Caco-2 (cell line): ENCODE measurements at regions not wholly inside any gene's neighbourhood (a gene's known extent, or its start where the extent isn't known, plus 50 kb on each side); places are given as distances from the start of the nearest gene placed in this dataset.

Experiments used
- BruUV-seq: library from RNA; stranded (reverse); fragments of 400-500 nt; replicated peaks from 2 replicates; lab custom pipeline; 2021; lab: Mats Ljungman, UMichigan
- CTCF ChIA-PET: fragments of 300-600 bp; sonication (Branson Sonifier 250); formaldehyde crosslinking; loops from one replicate; lab custom pipeline; 2022; ENCODE audit warnings: antibody characterized with exemption; lab: Charles Lee
- POLR2A ChIA-PET: fragments of 300-600 bp; sonication (Branson Sonifier 250); formaldehyde crosslinking; loops from one replicate; lab custom pipeline; 2022; ENCODE audit warnings: antibody characterized with exemption; lab: Charles Lee
- DNase-seq, 2 experiments: peaks; one replicate each; pipeline versions ENCODE4 v3.0.0 to v3.0.0-alpha.2; 2020 to 2022
- H3K27me3 ChIP-seq: replicated peaks from 2 replicates; pipeline ENCODE4 v1.6.0; 2011; ENCODE audit warnings: low read length; ENCODE audit not compliant: control insufficient read depth, insufficient read depth
- H3K36me3 ChIP-seq: 2 replicates; pipeline ENCODE4 v1.5.1; 2011; ENCODE audit warnings: low read length; ENCODE audit not compliant: control insufficient read depth, insufficient read depth
- H3K4me1 ChIP-seq: fragments of 250-450 bp; sonication (Bioruptor Pico); 2 replicates; pipeline ENCODE4 v1.5.1; 2020; ENCODE audit warnings: mild to moderate bottlenecking
- H3K4me3 ChIP-seq: 2 replicates; pipeline ENCODE4 v1.5.1; 2011; ENCODE audit warnings: low read depth, mild to moderate bottlenecking, control low read depth, low read length
- H3K9me3 ChIP-seq: fragments of 250-450 bp; sonication (Bioruptor Pico); 2 replicates; pipeline ENCODE4 v1.5.1; 2020; ENCODE audit warnings: mild to moderate bottlenecking, moderate library complexity
- H3K27ac Mint-ChIP-seq: one replicate; pipeline ENCODE4 v1.8.0; 2022; ENCODE audit warnings: mixed read lengths; ENCODE audit not compliant: unreplicated experiment
- H3K27me3 Mint-ChIP-seq: one replicate; pipeline ENCODE4 v1.8.0; 2022; ENCODE audit warnings: mixed read lengths; ENCODE audit not compliant: insufficient read depth, unreplicated experiment
- H3K36me3 Mint-ChIP-seq: one replicate; pipeline ENCODE4 v1.8.0; 2022; ENCODE audit warnings: mild to moderate bottlenecking, mixed read lengths; ENCODE audit not compliant: insufficient read depth, unreplicated experiment
- H3K4me1 Mint-ChIP-seq: one replicate; pipeline ENCODE4 v1.8.0; 2022; ENCODE audit warnings: low read depth, mixed read lengths; ENCODE audit not compliant: unreplicated experiment
- H3K4me3 Mint-ChIP-seq: one replicate; pipeline ENCODE4 v1.8.0; 2022; ENCODE audit warnings: mild to moderate bottlenecking, moderate library complexity, mixed read lengths; ENCODE audit not compliant: unreplicated experiment
- H3K9me3 Mint-ChIP-seq: one replicate; pipeline ENCODE4 v1.8.0; 2022; ENCODE audit warnings: mixed read lengths; ENCODE audit not compliant: unreplicated experiment
- intact Hi-C: fragments of 100-400 bp; cut with micrococcal nuclease; formaldehyde crosslinking; loops from one replicate; pipeline ENCODE4 v1.10.0; 2022; ENCODE audit not compliant: unreplicated experiment
- TF ChIP-seq, protein P1 (sequence below), 2 experiments: fragments of 200-600 bp in 1 of 2; IDR thresholded peaks; 1 replicate in 1 of 2; 2 replicates in 1 of 2; pipeline versions ENCODE4 v1.5.1 to v1.8.0; 2011 to 2022; ENCODE audit warnings: antibody characterized with exemption in 1 of 2, control low read depth in 1 of 2, inconsistent platforms in 1 of 2, low read depth in 1 of 2, low read length in 1 of 2, mild to moderate bottlenecking in 1 of 2, moderate library complexity in 1 of 2; ENCODE audit not compliant: insufficient read depth in 1 of 2, severe bottlenecking in 1 of 2, unreplicated experiment in 1 of 2

DNA sequence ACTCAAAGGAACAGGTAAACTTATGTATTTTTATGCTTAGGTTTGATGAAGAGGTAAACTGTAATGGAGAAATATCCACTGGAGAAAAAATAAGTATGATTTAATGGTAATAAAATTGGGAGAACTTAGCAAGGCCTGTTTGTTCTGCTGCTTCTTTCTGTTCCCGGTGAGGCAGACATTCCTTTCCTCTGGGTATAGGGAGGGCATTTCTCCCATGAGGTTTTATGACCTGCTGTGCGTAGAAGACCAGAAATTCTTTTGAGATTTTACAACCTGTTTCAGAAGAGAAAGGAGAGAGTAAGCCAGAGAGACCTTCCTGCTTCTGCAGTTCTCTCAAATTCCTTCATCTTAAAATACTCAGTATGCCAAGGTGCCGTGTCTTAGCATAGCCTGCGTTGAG is 139.4 kb upstream of the RMST start:
- Mint-ChIP-seq H3K27me3 (peaks cover 11% of the 10 kb centered on the region), H3K4me3 (no peak overlapping the region), H3K27ac (no peak overlapping the region), H3K4me1 (peaks cover 14% of the 10 kb centered on the region), H3K36me3 (no peaks in the 10 kb centered on the region), H3K9me3 (no peaks in the 10 kb centered on the region)
- Histone ChIP-seq H3K9me3 (no peaks in the 10 kb centered on the region), H3K27me3 (no peaks in the 10 kb centered on the region; the same call in 1 of the 2 replicates), H3K36me3 (no peaks in the 10 kb centered on the region), H3K4me3 (no peak overlapping the region), H3K4me1 (no peaks in the 10 kb centered on the region; the same call in 1 of the 2 replicates)
- TF ChIP-seq, protein P1, sequence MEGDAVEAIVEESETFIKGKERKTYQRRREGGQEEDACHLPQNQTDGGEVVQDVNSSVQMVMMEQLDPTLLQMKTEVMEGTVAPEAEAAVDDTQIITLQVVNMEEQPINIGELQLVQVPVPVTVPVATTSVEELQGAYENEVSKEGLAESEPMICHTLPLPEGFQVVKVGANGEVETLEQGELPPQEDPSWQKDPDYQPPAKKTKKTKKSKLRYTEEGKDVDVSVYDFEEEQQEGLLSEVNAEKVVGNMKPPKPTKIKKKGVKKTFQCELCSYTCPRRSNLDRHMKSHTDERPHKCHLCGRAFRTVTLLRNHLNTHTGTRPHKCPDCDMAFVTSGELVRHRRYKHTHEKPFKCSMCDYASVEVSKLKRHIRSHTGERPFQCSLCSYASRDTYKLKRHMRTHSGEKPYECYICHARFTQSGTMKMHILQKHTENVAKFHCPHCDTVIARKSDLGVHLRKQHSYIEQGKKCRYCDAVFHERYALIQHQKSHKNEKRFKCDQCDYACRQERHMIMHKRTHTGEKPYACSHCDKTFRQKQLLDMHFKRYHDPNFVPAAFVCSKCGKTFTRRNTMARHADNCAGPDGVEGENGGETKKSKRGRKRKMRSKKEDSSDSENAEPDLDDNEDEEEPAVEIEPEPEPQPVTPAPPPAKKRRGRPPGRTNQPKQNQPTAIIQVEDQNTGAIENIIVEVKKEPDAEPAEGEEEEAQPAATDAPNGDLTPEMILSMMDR (IDR thresholded peaks at IDR 0.05; ENCODE audit: insufficient read depth in 1 of 2, low read depth in 1 of 2, low read length in 1 of 2, severe bottlenecking in 1 of 2, unreplicated experiment in 1 of 2): no peak
- no TSS peak for BruUV-seq
- DNase-seq: peak in 1 of 2 experiments; percentile 5
- POLR2A ChIA-PET: no interaction called here
- intact Hi-C loops: no loop called here
- CTCF ChIA-PET: no interaction called here

- H3K36me3 ChIP-seq: no peaks in the 10 kb centered on the region
- no peaks in the 10 kb centered on the region for H3K9me3 Mint-ChIP-seq
- BruUV-seq: no TSS peak
- H3K4me1 ChIP-seq: no peaks in the 10 kb centered on the region; the same call in 1 of the 2 replicates
- no peaks in the 10 kb centered on the region; the same call in none of the 2 replicates for H3K27me3 ChIP-seq
- H3K4me3 ChIP-seq: no peak overlapping the region
- peaks cover 14% of the 10 kb centered on the region for H3K4me1 Mint-ChIP-seq
- intact Hi-C loops: no loop called here
- no peaks in the 10 kb centered on the region for H3K36me3 Mint-ChIP-seq
- H3K27ac Mint-ChIP-seq: no peak overlapping the region
- no peak overlapping the region for H3K4me3 Mint-ChIP-seq
- DNase-seq: no peak
- CTCF ChIA-PET: interaction anchor here (0.6 kb wide), 1 partner anchor 10 kb away, joined by 5 read pairs; no protein-coding TSS in a partner anchor
- H3K9me3 ChIP-seq: no peaks in the 10 kb centered on the region
- peaks cover 14% of the 10 kb centered on the region for H3K27me3 Mint-ChIP-seq
- TF ChIP-seq, protein P1 (IDR thresholded peaks at IDR 0.05; ENCODE audit: insufficient read depth in 1 of 2, low read depth in 1 of 2, low read length in 1 of 2, severe bottlenecking in 1 of 2, unreplicated experiment in 1 of 2): no peak
- POLR2A ChIA-PET: no interaction called here
Measured at GRCh38 chr12:97324471-97324870, 138.1 kb upstream of the RMST start.

- no peaks in the 10 kb centered on the region for H3K9me3 Mint-ChIP-seq
- Histone ChIP-seq H3K9me3 (no peaks in the 10 kb centered on the region), H3K27me3 (no peaks in the 10 kb centered on the region), H3K4me1 (no peaks in the 10 kb centered on the region), H3K4me3 (no peak overlapping the region), H3K36me3 (no peaks in the 10 kb centered on the region)
- no peaks in the 10 kb centered on the region for H3K36me3 Mint-ChIP-seq
- DNase-seq: no peak
- peaks cover 10% of the 10 kb centered on the region for H3K27me3 Mint-ChIP-seq
- H3K4me3 Mint-ChIP-seq: no peak overlapping the region
- TF ChIP-seq, protein P1 (IDR thresholded peaks at IDR 0.05; ENCODE audit: insufficient read depth in 1 of 2, low read depth in 1 of 2, low read length in 1 of 2, severe bottlenecking in 1 of 2, unreplicated experiment in 1 of 2): no peak
- BruUV-seq: no TSS peak
- ChIA-PET POLR2A (no interaction called here), CTCF (no interaction called here)
- H3K27ac Mint-ChIP-seq: no peak overlapping the region
- no peaks in the 10 kb centered on the region for H3K4me1 Mint-ChIP-seq
- intact Hi-C loops: no loop called here
Measured at GRCh38 chr12:97335115-97335514, 127.5 kb upstream of the RMST start.
